ENCODE measurements at regions not wholly inside any gene's neighbourhood (a gene's known extent, or its start where the extent isn't known, plus 50 kb on each side); places are given as distances from the start of the nearest gene placed in this dataset.

- WGBS, 2 donors, result 52 to 55% methylated on average over 5 of the region's 5 CpGs
- no peak overlapping the region for H3K27ac ChIP-seq
- intact Hi-C loops (cut with DNase I), result no loop called here
- H3K4me1 ChIP-seq, result no peaks in the 10 kb centered on the region
- TF ChIP-seq POLR2A (IDR thresholded peaks at IDR 0.05), result no peak
- no peak overlapping the region for H3K4me3 ChIP-seq (replicated peaks in 1 of 3)
- H3K36me3 ChIP-seq, result no peaks in the 10 kb centered on the region
- DNase-seq, result no peak
- no peaks in the 10 kb centered on the region for H3K9me3 ChIP-seq
- no peaks in the 10 kb centered on the region for H3K27me3 ChIP-seq
Measured at GRCh38 chr7:25405736-25406135, 177.4 kb upstream of the NPVF start.

DNA sequence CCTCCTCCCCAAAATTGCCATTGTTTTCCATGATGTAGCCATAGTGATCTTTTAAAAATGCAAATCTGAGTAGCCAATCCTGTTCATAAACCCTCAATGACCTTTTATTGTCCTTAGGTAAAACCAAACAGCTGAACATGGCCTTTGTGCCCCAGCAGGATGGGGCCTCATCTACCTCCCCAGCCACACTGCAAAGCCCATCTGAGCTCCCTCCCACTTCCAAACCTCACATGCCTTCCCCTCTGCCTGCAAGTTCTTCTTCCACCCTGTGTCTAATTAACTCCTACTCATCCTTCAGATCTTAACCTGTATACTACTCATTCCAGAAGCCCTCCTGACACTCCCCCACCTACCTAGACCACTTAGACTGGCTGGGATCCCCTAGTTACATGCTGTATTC lies 178.8 kb upstream of the NPVF start:
- Histone ChIP-seq H3K36me3 (no peaks in the 10 kb centered on the region), H3K4me3 (replicated peaks in 1 of 3) (no peak overlapping the region), H3K27me3 (no peaks in the 10 kb centered on the region), H3K4me1 (no peaks in the 10 kb centered on the region), H3K9me3 (no peaks in the 10 kb centered on the region), H3K27ac (no peak overlapping the region)
- intact Hi-C loops (cut with DNase I), result no loop called here
- no peak for TF ChIP-seq POLR2A (IDR thresholded peaks at IDR 0.05)
- TF ChIP-seq, protein P1, sequence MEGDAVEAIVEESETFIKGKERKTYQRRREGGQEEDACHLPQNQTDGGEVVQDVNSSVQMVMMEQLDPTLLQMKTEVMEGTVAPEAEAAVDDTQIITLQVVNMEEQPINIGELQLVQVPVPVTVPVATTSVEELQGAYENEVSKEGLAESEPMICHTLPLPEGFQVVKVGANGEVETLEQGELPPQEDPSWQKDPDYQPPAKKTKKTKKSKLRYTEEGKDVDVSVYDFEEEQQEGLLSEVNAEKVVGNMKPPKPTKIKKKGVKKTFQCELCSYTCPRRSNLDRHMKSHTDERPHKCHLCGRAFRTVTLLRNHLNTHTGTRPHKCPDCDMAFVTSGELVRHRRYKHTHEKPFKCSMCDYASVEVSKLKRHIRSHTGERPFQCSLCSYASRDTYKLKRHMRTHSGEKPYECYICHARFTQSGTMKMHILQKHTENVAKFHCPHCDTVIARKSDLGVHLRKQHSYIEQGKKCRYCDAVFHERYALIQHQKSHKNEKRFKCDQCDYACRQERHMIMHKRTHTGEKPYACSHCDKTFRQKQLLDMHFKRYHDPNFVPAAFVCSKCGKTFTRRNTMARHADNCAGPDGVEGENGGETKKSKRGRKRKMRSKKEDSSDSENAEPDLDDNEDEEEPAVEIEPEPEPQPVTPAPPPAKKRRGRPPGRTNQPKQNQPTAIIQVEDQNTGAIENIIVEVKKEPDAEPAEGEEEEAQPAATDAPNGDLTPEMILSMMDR (IDR thresholded peaks at IDR 0.05), result no peak
- no peak for DNase-seq

GRCh38 chr7:25408012-25408687 lies 179.9 kb upstream of the NPVF start:
- Histone ChIP-seq H3K4me1 (no peaks in the 10 kb centered on the region), H3K27ac (no peak overlapping the region), H3K4me3 (replicated peaks in 1 of 3) (no peak overlapping the region), H3K27me3 (no peaks in the 10 kb centered on the region), H3K9me3 (no peaks in the 10 kb centered on the region), H3K36me3 (no peaks in the 10 kb centered on the region)
- 73 to 77% methylated on average over 9 of the region's 9 CpGs for whole genome bisulfite sequencing, 2 donors
- TF ChIP-seq, protein P1 (IDR thresholded peaks at IDR 0.05), result no peak
- TF ChIP-seq POLR2A (IDR thresholded peaks at IDR 0.05), result no peak
- intact Hi-C loops (cut with DNase I), result no loop called here
- DNase-seq, result no peak

DNA sequence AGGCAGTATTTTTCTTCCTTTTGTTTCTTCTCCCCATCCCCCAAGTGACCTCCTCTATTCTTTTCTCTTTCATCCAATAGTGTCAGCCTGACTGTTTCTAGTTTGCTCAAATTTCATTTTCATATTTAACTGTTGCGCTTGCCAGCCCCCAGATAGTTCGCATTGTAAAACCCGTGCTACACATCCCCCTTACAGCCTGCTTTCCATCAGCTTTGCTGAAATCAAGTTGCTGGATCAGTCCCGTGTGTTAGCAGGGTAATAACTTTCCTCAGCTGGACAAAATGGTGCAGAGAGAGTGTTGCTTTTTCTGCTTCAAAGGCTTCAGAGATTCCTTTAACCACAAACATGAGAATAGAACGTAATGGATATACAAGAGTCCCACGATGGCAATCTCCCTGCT lies 180.6 kb upstream of the NPVF start:
- Histone ChIP-seq H3K27me3 (no peaks in the 10 kb centered on the region), H3K4me1 (no peaks in the 10 kb centered on the region), H3K36me3 (no peaks in the 10 kb centered on the region), H3K9me3 (no peaks in the 10 kb centered on the region), H3K4me3 (replicated peaks in 1 of 3) (no peak overlapping the region), H3K27ac (no peak overlapping the region)
- DNase-seq, result no peak
- intact Hi-C loops (cut with DNase I), result no loop called here
- TF ChIP-seq POLR2A (IDR thresholded peaks at IDR 0.05), result no peak
- TF ChIP-seq, protein P1 (IDR thresholded peaks at IDR 0.05), result no peak
- 73% methylated on average over 6 of the region's 6 CpGs for WGBS, 2 donors

- no peak overlapping the region for H3K27ac ChIP-seq
- H3K9me3 ChIP-seq, result no peaks in the 10 kb centered on the region
- WGBS, 2 donors, result 74 to 82% methylated on average over 6 of the region's 6 CpGs
- no peak for TF ChIP-seq POLR2A (IDR thresholded peaks at IDR 0.05)
- no peak overlapping the region for H3K4me3 ChIP-seq (replicated peaks in 1 of 3)
- H3K27me3 ChIP-seq, result no peaks in the 10 kb centered on the region
- no peak for DNase-seq
- intact Hi-C loops (cut with DNase I), result no loop called here
- H3K36me3 ChIP-seq, result no peaks in the 10 kb centered on the region
- H3K4me1 ChIP-seq, result no peaks in the 10 kb centered on the region
Measured at GRCh38 chr7:25409897-25410636, 181.8 kb upstream of the NPVF start.

DNA sequence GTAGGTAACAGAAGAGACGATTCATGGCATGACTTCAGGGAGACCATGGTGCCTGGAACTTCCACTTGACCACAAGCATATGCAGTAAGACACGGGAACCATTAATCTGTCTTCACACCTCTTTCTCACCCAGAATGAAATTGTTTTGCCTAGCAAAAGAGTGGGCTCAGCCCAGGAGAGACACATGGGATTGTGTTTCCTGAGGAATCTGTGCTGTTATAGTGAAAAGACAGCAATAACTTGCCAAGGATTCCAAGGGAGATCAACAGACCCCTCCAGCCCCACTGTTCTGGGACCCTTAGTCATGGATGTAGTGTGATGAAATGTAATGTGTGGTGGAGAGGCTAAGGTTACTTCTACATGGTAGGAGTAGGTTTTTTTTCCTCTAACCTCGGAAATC lies 192.5 kb upstream of the NPVF start:
- no peak for DNase-seq
- Histone ChIP-seq H3K36me3 (no peaks in the 10 kb centered on the region), H3K4me3 (replicated peaks in 1 of 3) (no peak overlapping the region), H3K9me3 (no peaks in the 10 kb centered on the region), H3K27me3 (no peaks in the 10 kb centered on the region), H3K4me1 (no peaks in the 10 kb centered on the region), H3K27ac (no peak overlapping the region)
- WGBS, 2 donors, result 81 to 87% methylated on average over 3 of the region's 3 CpGs
- TF ChIP-seq, protein P1 (IDR thresholded peaks at IDR 0.05), result no peak
- no peak for TF ChIP-seq POLR2A (IDR thresholded peaks at IDR 0.05)
- intact Hi-C loops (cut with DNase I), result no loop called here
